ENCODE measurements at regions not wholly inside any gene's neighbourhood (a gene's known extent, or its start where the extent isn't known, plus 50 kb on each side); places are given as distances from the start of the nearest gene placed in this dataset.

- H3K4me3 ChIP-seq (ENCODE audit: insufficient read depth, low read depth, low read length, poor library complexity, severe bottlenecking) = no peak overlapping the region
- DNase-seq = no peak
- no peaks in the 10 kb centered on the region for H3K4me1 ChIP-seq (ENCODE audit: control insufficient read depth, insufficient read depth, low read length, poor library complexity, severe bottlenecking)
- H3K27me3 ChIP-seq (replicated peaks; ENCODE audit: control insufficient read depth, insufficient read depth, low read length, poor library complexity, severe bottlenecking) = no peaks in the 10 kb centered on the region
- H3K9me3 ChIP-seq (ENCODE audit: control insufficient read depth, low read length) = no peaks in the 10 kb centered on the region
- H3K27ac ChIP-seq (ENCODE audit: insufficient read depth, low read length, poor library complexity, severe bottlenecking) = no peak overlapping the region
- H3K36me3 ChIP-seq (ENCODE audit: control insufficient read depth, insufficient read depth, low read length) = no peaks in the 10 kb centered on the region
Measured at GRCh38 chr13:91269237-91269636, 78.2 kb upstream of the MIR17HG start.

GRCh38 chr13:91270031-91270430, 77.5 kb upstream of the MIR17HG start:
- no peaks in the 10 kb centered on the region for H3K27me3 ChIP-seq (replicated peaks; ENCODE audit: control insufficient read depth, insufficient read depth, low read length, poor library complexity, severe bottlenecking)
- no peak overlapping the region for H3K4me3 ChIP-seq (ENCODE audit: insufficient read depth, low read depth, low read length, poor library complexity, severe bottlenecking)
- H3K36me3 ChIP-seq (ENCODE audit: control insufficient read depth, insufficient read depth, low read length) = no peaks in the 10 kb centered on the region
- no peaks in the 10 kb centered on the region for H3K4me1 ChIP-seq (ENCODE audit: control insufficient read depth, insufficient read depth, low read length, poor library complexity, severe bottlenecking)
- H3K9me3 ChIP-seq (ENCODE audit: control insufficient read depth, low read length) = no peaks in the 10 kb centered on the region
- no peak for DNase-seq
- H3K27ac ChIP-seq (ENCODE audit: insufficient read depth, low read length, poor library complexity, severe bottlenecking) = no peak overlapping the region

GRCh38 chr13:91272235-91272777, 75.2 kb upstream of the MIR17HG start:
- Histone ChIP-seq H3K27ac (ENCODE audit: insufficient read depth, low read length, poor library complexity, severe bottlenecking) (no peak overlapping the region), H3K36me3 (ENCODE audit: control insufficient read depth, insufficient read depth, low read length) (no peaks in the 10 kb centered on the region), H3K9me3 (ENCODE audit: control insufficient read depth, low read length) (no peaks in the 10 kb centered on the region), H3K27me3 (replicated peaks; ENCODE audit: control insufficient read depth, insufficient read depth, low read length, poor library complexity, severe bottlenecking) (no peaks in the 10 kb centered on the region), H3K4me1 (ENCODE audit: control insufficient read depth, insufficient read depth, low read length, poor library complexity, severe bottlenecking) (no peaks in the 10 kb centered on the region), H3K4me3 (ENCODE audit: insufficient read depth, low read depth, low read length, poor library complexity, severe bottlenecking) (no peak overlapping the region)
- no peak for DNase-seq

GRCh38 chr13:91273675-91274074, 73.8 kb upstream of the MIR17HG start:
- no peak overlapping the region for H3K4me3 ChIP-seq (ENCODE audit: insufficient read depth, low read depth, low read length, poor library complexity, severe bottlenecking)
- H3K4me1 ChIP-seq (ENCODE audit: control insufficient read depth, insufficient read depth, low read length, poor library complexity, severe bottlenecking) = no peaks in the 10 kb centered on the region
- H3K9me3 ChIP-seq (ENCODE audit: control insufficient read depth, low read length) = no peaks in the 10 kb centered on the region
- H3K27ac ChIP-seq (ENCODE audit: insufficient read depth, low read length, poor library complexity, severe bottlenecking) = no peak overlapping the region
- H3K36me3 ChIP-seq (ENCODE audit: control insufficient read depth, insufficient read depth, low read length) = no peaks in the 10 kb centered on the region
- DNase-seq = no peak
- no peaks in the 10 kb centered on the region for H3K27me3 ChIP-seq (replicated peaks; ENCODE audit: control insufficient read depth, insufficient read depth, low read length, poor library complexity, severe bottlenecking)

GRCh38 chr13:91277013-91277676, 70.3 kb upstream of the MIR17HG start:
- no peak overlapping the region for H3K4me3 ChIP-seq (ENCODE audit: insufficient read depth, low read depth, low read length, poor library complexity, severe bottlenecking)
- H3K4me1 ChIP-seq (ENCODE audit: control insufficient read depth, insufficient read depth, low read length, poor library complexity, severe bottlenecking) = no peaks in the 10 kb centered on the region
- no peak for DNase-seq
- no peaks in the 10 kb centered on the region for H3K27me3 ChIP-seq (replicated peaks; ENCODE audit: control insufficient read depth, insufficient read depth, low read length, poor library complexity, severe bottlenecking)
- no peaks in the 10 kb centered on the region for H3K36me3 ChIP-seq (ENCODE audit: control insufficient read depth, insufficient read depth, low read length)
- no peaks in the 10 kb centered on the region for H3K9me3 ChIP-seq (ENCODE audit: control insufficient read depth, low read length)
- H3K27ac ChIP-seq (ENCODE audit: insufficient read depth, low read length, poor library complexity, severe bottlenecking) = no peak overlapping the region

GRCh38 chr13:91278291-91278690, 69.2 kb upstream of the MIR17HG start:
- DNase-seq = no peak
- Histone ChIP-seq H3K27ac (ENCODE audit: insufficient read depth, low read length, poor library complexity, severe bottlenecking) (no peak overlapping the region), H3K9me3 (ENCODE audit: control insufficient read depth, low read length) (no peaks in the 10 kb centered on the region), H3K4me3 (ENCODE audit: insufficient read depth, low read depth, low read length, poor library complexity, severe bottlenecking) (no peak overlapping the region), H3K27me3 (replicated peaks; ENCODE audit: control insufficient read depth, insufficient read depth, low read length, poor library complexity, severe bottlenecking) (no peaks in the 10 kb centered on the region), H3K4me1 (ENCODE audit: control insufficient read depth, insufficient read depth, low read length, poor library complexity, severe bottlenecking) (no peaks in the 10 kb centered on the region), H3K36me3 (ENCODE audit: control insufficient read depth, insufficient read depth, low read length) (no peaks in the 10 kb centered on the region)

GRCh38 chr13:91278888-91279287, 68.6 kb upstream of the MIR17HG start:
- no peak for DNase-seq
- Histone ChIP-seq H3K9me3 (ENCODE audit: control insufficient read depth, low read length) (no peaks in the 10 kb centered on the region), H3K36me3 (ENCODE audit: control insufficient read depth, insufficient read depth, low read length) (no peaks in the 10 kb centered on the region), H3K4me3 (ENCODE audit: insufficient read depth, low read depth, low read length, poor library complexity, severe bottlenecking) (no peak overlapping the region), H3K4me1 (ENCODE audit: control insufficient read depth, insufficient read depth, low read length, poor library complexity, severe bottlenecking) (no peaks in the 10 kb centered on the region), H3K27me3 (replicated peaks; ENCODE audit: control insufficient read depth, insufficient read depth, low read length, poor library complexity, severe bottlenecking) (no peaks in the 10 kb centered on the region), H3K27ac (ENCODE audit: insufficient read depth, low read length, poor library complexity, severe bottlenecking) (no peak overlapping the region)

- Histone ChIP-seq H3K9me3 (ENCODE audit: control insufficient read depth, low read length) (no peaks in the 10 kb centered on the region), H3K36me3 (ENCODE audit: control insufficient read depth, insufficient read depth, low read length) (no peaks in the 10 kb centered on the region), H3K4me1 (ENCODE audit: control insufficient read depth, insufficient read depth, low read length, poor library complexity, severe bottlenecking) (no peaks in the 10 kb centered on the region), H3K27ac (ENCODE audit: insufficient read depth, low read length, poor library complexity, severe bottlenecking) (no peak overlapping the region), H3K4me3 (ENCODE audit: insufficient read depth, low read depth, low read length, poor library complexity, severe bottlenecking) (no peak overlapping the region), H3K27me3 (replicated peaks; ENCODE audit: control insufficient read depth, insufficient read depth, low read length, poor library complexity, severe bottlenecking) (no peaks in the 10 kb centered on the region)
- no peak for DNase-seq
Measured at GRCh38 chr13:91280801-91281200, 66.7 kb upstream of the MIR17HG start.

- H3K9me3 ChIP-seq (ENCODE audit: control insufficient read depth, low read length) = no peaks in the 10 kb centered on the region
- DNase-seq = no peak
- no peaks in the 10 kb centered on the region for H3K4me1 ChIP-seq (ENCODE audit: control insufficient read depth, insufficient read depth, low read length, poor library complexity, severe bottlenecking)
- no peak overlapping the region for H3K27ac ChIP-seq (ENCODE audit: insufficient read depth, low read length, poor library complexity, severe bottlenecking)
- H3K27me3 ChIP-seq (replicated peaks; ENCODE audit: control insufficient read depth, insufficient read depth, low read length, poor library complexity, severe bottlenecking) = no peaks in the 10 kb centered on the region
- no peaks in the 10 kb centered on the region for H3K36me3 ChIP-seq (ENCODE audit: control insufficient read depth, insufficient read depth, low read length)
- no peak overlapping the region for H3K4me3 ChIP-seq (ENCODE audit: insufficient read depth, low read depth, low read length, poor library complexity, severe bottlenecking)
Measured at GRCh38 chr13:91284335-91284734, 63.2 kb upstream of the MIR17HG start.

- Histone ChIP-seq H3K4me1 (ENCODE audit: control insufficient read depth, insufficient read depth, low read length, poor library complexity, severe bottlenecking) (no peaks in the 10 kb centered on the region), H3K9me3 (ENCODE audit: control insufficient read depth, low read length) (no peaks in the 10 kb centered on the region), H3K27me3 (replicated peaks; ENCODE audit: control insufficient read depth, insufficient read depth, low read length, poor library complexity, severe bottlenecking) (no peaks in the 10 kb centered on the region), H3K4me3 (ENCODE audit: insufficient read depth, low read depth, low read length, poor library complexity, severe bottlenecking) (no peak overlapping the region), H3K36me3 (ENCODE audit: control insufficient read depth, insufficient read depth, low read length) (no peaks in the 10 kb centered on the region), H3K27ac (ENCODE audit: insufficient read depth, low read length, poor library complexity, severe bottlenecking) (no peak overlapping the region)
- DNase-seq = no peak
Measured at GRCh38 chr13:91286317-91286716, 61.2 kb upstream of the MIR17HG start.

Measured in effector memory CD4-positive, alpha-beta T cell (primary cell).